ENCODE measurements at regions not wholly inside any gene's neighbourhood (a gene's known extent, or its start where the extent isn't known, plus 50 kb on each side); places are given as distances from the start of the nearest gene placed in this dataset.
A peak's percentile ranks its signal among the peaks of the same experiment; 100 is the strongest.
"Not testable (repeated sequence)": the region's sequence is repeated elsewhere in the genome, so short reads cannot be mapped to it uniquely, and the experiment has no call there.

GRCh38 chr13:24617256-24618010 lies 62.8 kb upstream of the ATP12A start:
- Histone ChIP-seq H3K4me3 (ENCODE audit: low read depth, low read length) (no peak overlapping the region), H3K4me1 (ENCODE audit: control insufficient read depth, insufficient read depth, low read length) (no peaks in the 10 kb centered on the region), H3K36me3 (ENCODE audit: control insufficient read depth, insufficient read depth, low read length) (no peaks in the 10 kb centered on the region), H3K27ac (ENCODE audit: low read depth, low read length) (no peak overlapping the region), H3K27me3 (ENCODE audit: control insufficient read depth, insufficient read depth, low read length) (no peaks in the 10 kb centered on the region), H3K9me3 (ENCODE audit: control insufficient read depth, insufficient read depth, low read length) (no peaks in the 10 kb centered on the region)
- DNase-seq (ENCODE audit: low read depth in 4 of 6, low spot score in 6 of 6): peak in 1 of 6 donors; percentile 63
- 87% methylated on average over 7 of the region's 12 CpGs for WGBS (ENCODE audit: insufficient coverage)

GRCh38 chr13:24618011-24618955 lies 61.9 kb upstream of the ATP12A start:
- Histone ChIP-seq H3K4me1 (ENCODE audit: control insufficient read depth, insufficient read depth, low read length) (no peaks in the 10 kb centered on the region), H3K4me3 (ENCODE audit: low read depth, low read length) (no peak overlapping the region), H3K9me3 (ENCODE audit: control insufficient read depth, insufficient read depth, low read length) (no peaks in the 10 kb centered on the region), H3K27me3 (ENCODE audit: control insufficient read depth, insufficient read depth, low read length) (no peaks in the 10 kb centered on the region), H3K27ac (ENCODE audit: low read depth, low read length) (no peak overlapping the region), H3K36me3 (ENCODE audit: control insufficient read depth, insufficient read depth, low read length) (no peaks in the 10 kb centered on the region)
- 79% methylated on average over 13 of the region's 15 CpGs for WGBS (ENCODE audit: insufficient coverage)
- no peak for DNase-seq (ENCODE audit: low read depth in 4 of 6, low spot score in 6 of 6)

- no peak for DNase-seq (ENCODE audit: low read depth in 4 of 6, low spot score in 6 of 6)
- Histone ChIP-seq H3K4me1 (ENCODE audit: control insufficient read depth, insufficient read depth, low read length) (no peaks in the 10 kb centered on the region), H3K27me3 (ENCODE audit: control insufficient read depth, insufficient read depth, low read length) (no peaks in the 10 kb centered on the region), H3K36me3 (ENCODE audit: control insufficient read depth, insufficient read depth, low read length) (no peaks in the 10 kb centered on the region), H3K27ac (ENCODE audit: low read depth, low read length) (no peak overlapping the region), H3K4me3 (ENCODE audit: low read depth, low read length) (no peak overlapping the region), H3K9me3 (ENCODE audit: control insufficient read depth, insufficient read depth, low read length) (no peaks in the 10 kb centered on the region)
- no CpG with 5 or more reads among the region's 7 CpGs for WGBS (ENCODE audit: insufficient coverage)
Observed at GRCh38 chr13:24619282-24619681, 60.9 kb upstream of the ATP12A start.

- H3K4me3 ChIP-seq (ENCODE audit: low read depth, low read length); H3K27me3 ChIP-seq (ENCODE audit: control insufficient read depth, insufficient read depth, low read length): not testable (repeated sequence)
- WGBS (ENCODE audit: insufficient coverage): 93% methylated on average over 6 of the region's 8 CpGs
Observed at GRCh38 chr13:24622481-24623148, 57.6 kb upstream of the ATP12A start.

GRCh38 chr13:24623149-24623665 lies 57.0 kb upstream of the ATP12A start:
- no peak for DNase-seq (ENCODE audit: low read depth in 4 of 6, low spot score in 6 of 6)
- Histone ChIP-seq H3K9me3 (ENCODE audit: control insufficient read depth, insufficient read depth, low read length) (no peaks in the 10 kb centered on the region), H3K27ac (ENCODE audit: low read depth, low read length) (no peak overlapping the region), H3K36me3 (ENCODE audit: control insufficient read depth, insufficient read depth, low read length) (no peaks in the 10 kb centered on the region), H3K4me3 (ENCODE audit: low read depth, low read length) (no peak overlapping the region), H3K27me3 (ENCODE audit: control insufficient read depth, insufficient read depth, low read length) (no peaks in the 10 kb centered on the region), H3K4me1 (ENCODE audit: control insufficient read depth, insufficient read depth, low read length) (peaks cover 4% of the 10 kb centered on the region)
- WGBS (ENCODE audit: insufficient coverage): 98% methylated on average over 18 of the region's 18 CpGs

More at GRCh38 chr13:24622481-24623148, 57.6 kb upstream of the ATP12A start:
- H3K9me3 ChIP-seq (ENCODE audit: control insufficient read depth, insufficient read depth, low read length); H3K4me1 ChIP-seq (ENCODE audit: control insufficient read depth, insufficient read depth, low read length); H3K27ac ChIP-seq (ENCODE audit: low read depth, low read length); DNase-seq (ENCODE audit: low read depth in 4 of 6, low spot score in 6 of 6); H3K36me3 ChIP-seq (ENCODE audit: control insufficient read depth, insufficient read depth, low read length): not testable (repeated sequence)

- H3K36me3 ChIP-seq (ENCODE audit: control insufficient read depth, insufficient read depth, low read length): no peaks in the 10 kb centered on the region
- H3K27ac ChIP-seq (ENCODE audit: low read depth, low read length): no peak overlapping the region
- WGBS (ENCODE audit: insufficient coverage): 89% methylated on average over 6 of the region's 12 CpGs
Observed at GRCh38 chr13:24624363-24624762, 55.8 kb upstream of the ATP12A start.

GRCh38 chr13:24624801-24625231 lies 55.4 kb upstream of the ATP12A start:
- Histone ChIP-seq H3K27me3 (ENCODE audit: control insufficient read depth, insufficient read depth, low read length) (no peaks in the 10 kb centered on the region), H3K4me1 (ENCODE audit: control insufficient read depth, insufficient read depth, low read length) (peaks cover 4% of the 10 kb centered on the region), H3K27ac (ENCODE audit: low read depth, low read length) (no peak overlapping the region), H3K9me3 (ENCODE audit: control insufficient read depth, insufficient read depth, low read length) (no peaks in the 10 kb centered on the region), H3K36me3 (ENCODE audit: control insufficient read depth, insufficient read depth, low read length) (no peaks in the 10 kb centered on the region), H3K4me3 (ENCODE audit: low read depth, low read length) (no peak overlapping the region)
- peak in 1 of 6 donors; percentile 31 for DNase-seq (ENCODE audit: low read depth in 4 of 6, low spot score in 6 of 6)
- 94% methylated on average over 5 of the region's 7 CpGs for WGBS (ENCODE audit: insufficient coverage)

More at GRCh38 chr13:24624363-24624762, 55.8 kb upstream of the ATP12A start:
- Histone ChIP-seq H3K4me1 (ENCODE audit: control insufficient read depth, insufficient read depth, low read length) (peaks cover 4% of the 10 kb centered on the region), H3K27me3 (ENCODE audit: control insufficient read depth, insufficient read depth, low read length) (no peaks in the 10 kb centered on the region), H3K4me3 (ENCODE audit: low read depth, low read length) (no peak overlapping the region), H3K9me3 (ENCODE audit: control insufficient read depth, insufficient read depth, low read length) (no peaks in the 10 kb centered on the region)
- DNase-seq (ENCODE audit: low read depth in 4 of 6, low spot score in 6 of 6): no peak

- H3K27ac ChIP-seq (ENCODE audit: low read depth, low read length): no peak overlapping the region
- peaks cover 4% of the 10 kb centered on the region for H3K4me1 ChIP-seq (ENCODE audit: control insufficient read depth, insufficient read depth, low read length)
- no peak for DNase-seq (ENCODE audit: low read depth in 4 of 6, low spot score in 6 of 6)
- no peaks in the 10 kb centered on the region for H3K36me3 ChIP-seq (ENCODE audit: control insufficient read depth, insufficient read depth, low read length)
- no CpG with 5 or more reads among the region's 3 CpGs for WGBS (ENCODE audit: insufficient coverage)
- H3K9me3 ChIP-seq (ENCODE audit: control insufficient read depth, insufficient read depth, low read length): no peaks in the 10 kb centered on the region
- H3K4me3 ChIP-seq (ENCODE audit: low read depth, low read length): no peak overlapping the region
- H3K27me3 ChIP-seq (ENCODE audit: control insufficient read depth, insufficient read depth, low read length): no peaks in the 10 kb centered on the region
Observed at GRCh38 chr13:24625331-24625731, 54.9 kb upstream of the ATP12A start.
